ENCODE measurements at regions not wholly inside any gene's neighbourhood (a gene's known extent, or its start where the extent isn't known, plus 50 kb on each side); places are given as distances from the start of the nearest gene placed in this dataset.

GRCh38 chr18:68507781-68508180 is 207.1 kb downstream of the TMX3 start:
- intact Hi-C loops (cut with micrococcal nuclease), result no loop called here
- Mint-ChIP-seq H3K27me3 (ENCODE audit: low read depth) (no peaks in the 10 kb centered on the region), H3K27ac (no peak overlapping the region), H3K9me3 (no peaks in the 10 kb centered on the region), H3K4me1 (ENCODE audit: low read depth) (no peaks in the 10 kb centered on the region), H3K4me3 (ENCODE audit: low read depth) (no peak overlapping the region), H3K36me3 (ENCODE audit: low read depth) (no peaks in the 10 kb centered on the region)
- DNase-seq (ENCODE audit: low spot score), result no peak

DNA sequence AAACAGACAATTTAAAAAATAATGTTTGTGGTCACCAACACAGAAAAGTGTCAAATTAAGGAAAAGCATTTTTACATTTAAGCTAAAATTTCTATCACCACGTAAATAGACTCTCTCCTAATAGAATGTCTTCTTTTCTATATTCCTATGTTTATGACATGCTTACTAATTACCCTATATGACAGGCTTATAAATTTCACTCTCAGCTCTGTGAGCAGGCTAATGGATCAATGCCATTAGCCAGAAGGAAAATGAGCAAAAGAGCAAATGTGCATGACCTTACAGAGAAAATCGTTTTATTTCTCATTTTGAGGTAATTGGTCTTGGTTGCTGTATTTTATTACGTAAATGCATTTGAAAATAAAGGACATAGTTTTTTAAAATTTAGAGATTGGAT is 209.7 kb downstream of the TMX3 start:
- no peaks in the 10 kb centered on the region for H3K4me1 Mint-ChIP-seq (ENCODE audit: low read depth)
- H3K4me3 Mint-ChIP-seq (ENCODE audit: low read depth), result no peak overlapping the region
- H3K9me3 Mint-ChIP-seq, result no peaks in the 10 kb centered on the region
- H3K36me3 Mint-ChIP-seq (ENCODE audit: low read depth), result no peaks in the 10 kb centered on the region
- intact Hi-C loops (cut with micrococcal nuclease), result no loop called here
- H3K27ac Mint-ChIP-seq, result no peak overlapping the region
- no peak for DNase-seq (ENCODE audit: low spot score)
- H3K27me3 Mint-ChIP-seq (ENCODE audit: low read depth), result no peaks in the 10 kb centered on the region

DNA sequence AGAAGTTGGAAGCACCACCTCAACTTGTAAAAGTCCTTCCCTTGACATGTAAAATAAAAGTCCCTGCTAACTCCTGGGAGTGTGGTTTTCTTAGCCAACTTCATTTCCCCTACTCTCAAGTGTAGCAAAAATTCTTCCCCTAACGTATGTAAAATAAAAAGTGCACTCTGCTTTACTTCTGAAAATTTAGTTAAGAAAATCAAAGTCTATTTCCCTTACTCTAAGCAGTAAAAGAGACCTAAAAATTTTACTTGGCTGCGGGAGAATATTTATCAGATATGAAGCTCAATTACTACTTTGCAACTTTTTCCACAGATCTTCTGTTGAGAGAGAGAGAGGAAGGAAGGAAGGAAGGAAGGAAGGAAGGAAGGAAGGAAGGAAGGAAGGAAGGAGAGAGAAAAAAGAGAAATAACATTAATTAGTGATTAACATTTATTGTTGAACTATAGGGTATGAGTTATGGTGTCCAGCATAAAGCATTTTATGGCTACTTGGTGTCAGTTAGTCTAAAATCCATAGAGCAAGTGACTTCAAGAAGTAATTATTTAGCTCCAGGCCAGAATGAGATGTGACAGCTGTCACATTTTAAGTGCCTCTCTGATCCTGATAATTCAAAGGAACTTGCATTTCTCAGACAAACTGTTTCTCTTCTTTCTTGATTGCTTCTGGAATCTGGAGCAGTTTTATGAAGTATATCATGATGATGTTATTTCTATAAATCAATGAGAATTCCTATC is 210.3 kb downstream of the TMX3 start:
- no peak for DNase-seq (ENCODE audit: low spot score)
- Mint-ChIP-seq H3K9me3 (no peaks in the 10 kb centered on the region), H3K27ac (no peak overlapping the region), H3K27me3 (ENCODE audit: low read depth) (no peaks in the 10 kb centered on the region), H3K36me3 (ENCODE audit: low read depth) (no peaks in the 10 kb centered on the region), H3K4me1 (ENCODE audit: low read depth) (no peaks in the 10 kb centered on the region), H3K4me3 (ENCODE audit: low read depth) (no peak overlapping the region)
- intact Hi-C loops (cut with micrococcal nuclease), result no loop called here

DNA sequence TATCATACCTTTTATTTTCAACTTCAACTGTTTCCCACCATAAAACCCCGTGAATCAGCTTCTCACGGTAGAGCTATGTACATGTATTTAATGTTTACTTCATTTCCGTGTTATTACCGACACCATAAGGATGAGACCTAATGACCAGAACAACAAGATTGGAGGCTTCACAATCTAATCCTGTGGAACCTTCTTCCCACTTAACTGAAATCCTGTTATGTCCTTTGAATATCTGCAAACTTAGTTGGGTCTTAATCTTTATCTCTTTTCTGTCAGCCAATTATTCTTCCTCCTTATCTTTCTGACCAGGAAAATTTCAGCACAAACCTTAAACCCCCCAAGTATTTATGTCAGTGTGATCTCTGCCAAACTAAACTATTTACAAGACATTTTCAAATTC is 214.4 kb downstream of the TMX3 start:
- Mint-ChIP-seq H3K27ac (no peak overlapping the region), H3K9me3 (no peaks in the 10 kb centered on the region)

DNA sequence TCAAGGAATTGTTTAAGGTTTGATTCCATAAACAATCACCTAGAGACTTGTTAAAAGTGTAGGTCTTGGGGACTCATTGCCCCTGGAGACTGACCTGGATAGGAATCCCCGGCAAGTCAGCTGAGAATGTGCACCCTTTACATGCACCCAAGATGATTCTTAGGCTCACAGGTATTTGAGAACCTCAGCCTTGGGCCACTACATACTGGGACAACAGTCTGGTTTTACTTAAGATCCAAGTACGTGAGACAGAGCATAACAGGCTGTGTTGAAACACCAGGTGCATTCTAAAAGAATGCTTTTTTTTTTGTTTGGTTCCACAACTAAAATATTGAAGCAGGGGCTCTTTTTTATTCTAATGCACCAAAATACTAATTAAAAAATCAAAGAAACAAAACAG is 215.8 kb downstream of the TMX3 start:
- H3K27ac Mint-ChIP-seq, result no peak overlapping the region
- no peaks in the 10 kb centered on the region for H3K27me3 Mint-ChIP-seq (ENCODE audit: low read depth)
- no peaks in the 10 kb centered on the region for H3K36me3 Mint-ChIP-seq (ENCODE audit: low read depth)
- H3K4me3 Mint-ChIP-seq (ENCODE audit: low read depth), result no peak overlapping the region
- intact Hi-C loops (cut with micrococcal nuclease), result no loop called here
- H3K9me3 Mint-ChIP-seq, result no peaks in the 10 kb centered on the region
- no peaks in the 10 kb centered on the region for H3K4me1 Mint-ChIP-seq (ENCODE audit: low read depth)
- DNase-seq (ENCODE audit: low spot score), result no peak

More for the DNA sequence above, 214.4 kb downstream of the TMX3 start:
- Mint-ChIP-seq H3K27me3 (ENCODE audit: low read depth) (no peaks in the 10 kb centered on the region), H3K36me3 (ENCODE audit: low read depth) (no peaks in the 10 kb centered on the region), H3K4me3 (ENCODE audit: low read depth) (no peak overlapping the region), H3K4me1 (ENCODE audit: low read depth) (no peaks in the 10 kb centered on the region)
- DNase-seq (ENCODE audit: low spot score), result no peak
- intact Hi-C loops (cut with micrococcal nuclease), result no loop called here

- DNase-seq (ENCODE audit: low spot score), result no peak
- intact Hi-C loops (cut with micrococcal nuclease), result no loop called here
- H3K36me3 Mint-ChIP-seq (ENCODE audit: low read depth), result no peaks in the 10 kb centered on the region
- H3K4me3 Mint-ChIP-seq (ENCODE audit: low read depth), result no peak overlapping the region
- no peaks in the 10 kb centered on the region for H3K4me1 Mint-ChIP-seq (ENCODE audit: low read depth)
- no peaks in the 10 kb centered on the region for H3K9me3 Mint-ChIP-seq
- H3K27ac Mint-ChIP-seq, result no peak overlapping the region
- H3K27me3 Mint-ChIP-seq (ENCODE audit: low read depth), result no peaks in the 10 kb centered on the region
Measured at GRCh38 chr18:68498636-68499035, 216.3 kb downstream of the TMX3 start.

- no peaks in the 10 kb centered on the region for H3K27me3 Mint-ChIP-seq (ENCODE audit: low read depth)
- H3K4me3 Mint-ChIP-seq (ENCODE audit: low read depth), result no peak overlapping the region
- intact Hi-C loops (cut with micrococcal nuclease), result no loop called here
Measured at GRCh38 chr18:68498185-68498584, 216.7 kb downstream of the TMX3 start.

GRCh38 chr18:68494802-68495581 is 219.9 kb downstream of the TMX3 start:
- intact Hi-C loops (cut with micrococcal nuclease), result no loop called here
- DNase-seq (ENCODE audit: low spot score), result no peak
- no peaks in the 10 kb centered on the region for H3K9me3 Mint-ChIP-seq
- H3K36me3 Mint-ChIP-seq (ENCODE audit: low read depth), result no peaks in the 10 kb centered on the region
- no peak overlapping the region for H3K27ac Mint-ChIP-seq
- H3K4me1 Mint-ChIP-seq (ENCODE audit: low read depth), result no peaks in the 10 kb centered on the region
- no peaks in the 10 kb centered on the region for H3K27me3 Mint-ChIP-seq (ENCODE audit: low read depth)
- H3K4me3 Mint-ChIP-seq (ENCODE audit: low read depth), result no peak overlapping the region

More at GRCh38 chr18:68498185-68498584, 216.7 kb downstream of the TMX3 start:
- no peak overlapping the region for H3K27ac Mint-ChIP-seq
- no peak for DNase-seq (ENCODE audit: low spot score)
- no peaks in the 10 kb centered on the region for H3K9me3 Mint-ChIP-seq
- no peaks in the 10 kb centered on the region for H3K4me1 Mint-ChIP-seq (ENCODE audit: low read depth)
- no peaks in the 10 kb centered on the region for H3K36me3 Mint-ChIP-seq (ENCODE audit: low read depth)

DNA sequence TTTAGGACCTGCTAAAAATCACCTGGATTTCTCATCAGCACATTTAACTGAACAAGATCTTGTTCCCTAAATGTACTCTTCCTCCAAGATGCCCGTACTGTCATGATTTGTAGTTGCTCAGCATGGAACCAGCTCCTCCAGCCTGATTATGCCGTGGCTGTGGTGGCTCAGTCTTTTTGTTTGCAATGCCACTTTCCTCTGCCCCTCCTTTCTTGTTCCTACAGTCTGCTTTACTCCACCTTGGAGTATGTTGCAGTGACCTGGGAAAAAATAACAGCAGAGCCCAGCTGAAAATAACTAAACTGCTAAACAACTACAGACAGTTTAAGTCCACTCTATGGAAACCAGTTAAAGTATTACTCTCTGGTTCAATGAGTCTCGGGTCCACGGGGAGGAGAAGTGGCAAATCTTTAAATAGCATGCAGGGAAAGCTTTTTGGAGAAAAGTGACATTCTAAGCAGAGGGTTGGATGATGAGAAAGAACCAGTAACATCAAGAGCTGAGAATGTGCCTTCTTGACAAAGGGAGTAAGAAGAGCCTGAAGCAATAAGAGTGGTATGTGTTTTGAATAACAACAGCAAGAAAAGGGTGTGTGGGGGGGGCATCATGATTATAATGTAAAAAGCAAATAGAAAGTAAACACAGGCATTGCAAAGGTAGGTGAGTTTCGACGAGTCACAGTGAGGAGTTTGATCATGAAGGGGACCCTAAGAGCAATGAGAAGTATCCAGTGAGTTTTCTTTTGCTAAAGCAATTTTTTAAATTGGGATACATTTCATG is 225.7 kb downstream of the TMX3 start:
- Mint-ChIP-seq H3K9me3 (no peaks in the 10 kb centered on the region), H3K27me3 (ENCODE audit: low read depth) (no peaks in the 10 kb centered on the region), H3K4me3 (ENCODE audit: low read depth) (no peak overlapping the region), H3K4me1 (ENCODE audit: low read depth) (no peaks in the 10 kb centered on the region), H3K36me3 (ENCODE audit: low read depth) (no peaks in the 10 kb centered on the region), H3K27ac (no peak overlapping the region)
- intact Hi-C loops (cut with micrococcal nuclease), result no loop called here
- DNase-seq (ENCODE audit: low spot score), result no peak

GRCh38 chr18:68484241-68484640 is 230.7 kb downstream of the TMX3 start:
- no peaks in the 10 kb centered on the region for H3K36me3 Mint-ChIP-seq (ENCODE audit: low read depth)
- no peak for DNase-seq (ENCODE audit: low spot score)
- H3K4me1 Mint-ChIP-seq (ENCODE audit: low read depth), result no peaks in the 10 kb centered on the region
- no peaks in the 10 kb centered on the region for H3K27me3 Mint-ChIP-seq (ENCODE audit: low read depth)
- intact Hi-C loops (cut with micrococcal nuclease), result no loop called here
- no peaks in the 10 kb centered on the region for H3K9me3 Mint-ChIP-seq
- no peak overlapping the region for H3K4me3 Mint-ChIP-seq (ENCODE audit: low read depth)
- no peak overlapping the region for H3K27ac Mint-ChIP-seq

DNA sequence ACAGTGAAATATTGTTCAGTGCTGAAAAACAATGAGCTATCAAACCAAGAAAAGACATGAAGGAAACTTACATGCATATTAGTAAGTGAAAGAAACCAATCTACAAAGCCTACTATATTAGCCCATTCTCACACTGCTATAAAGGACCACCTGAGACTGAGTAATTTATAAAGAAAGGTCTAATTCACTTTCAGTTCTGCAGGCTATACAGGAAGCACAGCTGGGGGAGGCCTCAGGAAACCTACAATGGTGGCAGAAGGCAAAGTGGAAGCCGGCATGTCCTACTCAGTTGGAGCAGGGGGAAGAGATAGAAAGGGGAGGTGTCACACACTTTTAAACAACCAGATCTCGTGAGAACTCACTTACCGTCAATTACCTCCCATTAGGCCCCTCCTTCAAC is 232.1 kb downstream of the TMX3 start:
- Mint-ChIP-seq H3K36me3 (ENCODE audit: low read depth) (no peaks in the 10 kb centered on the region), H3K4me3 (ENCODE audit: low read depth) (no peak overlapping the region)

GRCh38 chr18:68480196-68480595 is 234.7 kb downstream of the TMX3 start:
- H3K4me1 Mint-ChIP-seq (ENCODE audit: low read depth), result no peaks in the 10 kb centered on the region
- H3K36me3 Mint-ChIP-seq (ENCODE audit: low read depth), result no peaks in the 10 kb centered on the region
- intact Hi-C loops (cut with micrococcal nuclease), result no loop called here
- no peak overlapping the region for H3K27ac Mint-ChIP-seq
- no peaks in the 10 kb centered on the region for H3K27me3 Mint-ChIP-seq (ENCODE audit: low read depth)
- DNase-seq (ENCODE audit: low spot score), result no peak
- H3K9me3 Mint-ChIP-seq, result no peaks in the 10 kb centered on the region
- H3K4me3 Mint-ChIP-seq (ENCODE audit: low read depth), result no peak overlapping the region

More for the DNA sequence above, 232.1 kb downstream of the TMX3 start:
- no peak overlapping the region for H3K27ac Mint-ChIP-seq
- H3K9me3 Mint-ChIP-seq, result no peaks in the 10 kb centered on the region
- H3K4me1 Mint-ChIP-seq (ENCODE audit: low read depth), result no peaks in the 10 kb centered on the region
- intact Hi-C loops (cut with micrococcal nuclease), result no loop called here
- DNase-seq (ENCODE audit: low spot score), result no peak
- no peaks in the 10 kb centered on the region for H3K27me3 Mint-ChIP-seq (ENCODE audit: low read depth)

DNA sequence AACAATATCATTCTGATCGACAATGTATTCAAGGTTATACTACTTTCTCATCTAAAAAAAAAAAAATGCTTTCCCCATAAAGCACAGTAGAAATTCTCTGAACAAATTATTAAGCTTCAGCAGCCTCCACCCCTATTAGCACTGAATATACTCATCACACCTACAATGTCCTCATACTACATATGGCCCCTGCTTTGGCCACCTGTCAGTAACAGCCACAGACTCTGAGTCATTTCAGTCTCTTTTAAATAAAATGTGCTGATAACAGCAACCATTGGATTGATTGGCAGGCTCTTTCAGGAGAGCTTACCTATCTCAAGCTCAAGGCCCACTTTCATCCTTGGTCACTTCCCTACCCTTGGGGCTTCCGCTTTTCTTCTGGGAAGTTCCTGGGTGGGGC is 236.7 kb downstream of the TMX3 start:
- no peaks in the 10 kb centered on the region for H3K4me1 Mint-ChIP-seq (ENCODE audit: low read depth)
- no peak overlapping the region for H3K27ac Mint-ChIP-seq

More for the DNA sequence above, 236.7 kb downstream of the TMX3 start:
- DNase-seq (ENCODE audit: low spot score), result no peak
- H3K27me3 Mint-ChIP-seq (ENCODE audit: low read depth), result no peaks in the 10 kb centered on the region
- intact Hi-C loops (cut with micrococcal nuclease), result no loop called here
- no peaks in the 10 kb centered on the region for H3K9me3 Mint-ChIP-seq
- H3K4me3 Mint-ChIP-seq (ENCODE audit: low read depth), result no peak overlapping the region
- H3K36me3 Mint-ChIP-seq (ENCODE audit: low read depth), result no peaks in the 10 kb centered on the region

Measured in activated T-helper 2 cell treated with anti-CD3 and anti-CD28 coated beads, Interferon-gamma antibody, Interleukin-2, Interleukin-4, amounts not matched to agents 10 μg/mL and 5 μg/mL and 100 μg/mL, durations not matched to agents 14 hours and 24 hours and 36 hours (primary cell).